Colonic mucosa (tissue), 4 donors: ENCODE measurements at regions not wholly inside any gene's neighbourhood (a gene's known extent, or its start where the extent isn't known, plus 50 kb on each side); places are given as distances from the start of the nearest gene placed in this dataset.

Experiments
- DNase-seq: peaks from one replicate; pipeline ENCODE4 v3.0.0-alpha.2; 2020
- H3K27ac ChIP-seq: fragments of 200-600 bp; one replicate; pipeline ENCODE4 v1.8.0; 2021
- H3K27me3 ChIP-seq: fragments of 200-600 bp; one replicate; pipeline ENCODE4 v1.8.0; 2021
- H3K36me3 ChIP-seq: fragments of 200-600 bp; one replicate; pipeline ENCODE4 v1.8.0; 2021
- H3K4me1 ChIP-seq: fragments of 200-600 bp; one replicate; pipeline ENCODE4 v1.8.0; 2021; ENCODE audit warnings: mild to moderate bottlenecking
- H3K4me3 ChIP-seq: fragments of 200-600 bp; one replicate; pipeline ENCODE4 v1.8.0; 2021
- H3K9ac ChIP-seq, 2 donors: one replicate each; pipeline ENCODE4 v1.7.0; 2013; ENCODE audit warnings: control low read depth in 2 of 2, low read depth in 2 of 2, low read length in 2 of 2
- H3K9me3 ChIP-seq: fragments of 200-600 bp; one replicate; pipeline ENCODE4 v1.8.0; 2021
- intact Hi-C: fragments of 100-400 bp; cut with DNase I; formaldehyde crosslinking; loops from one replicate; pipeline ENCODE4 v1.14.1; 2022
- TF ChIP-seq, protein P1 (sequence below): fragments of 200-600 bp; IDR thresholded peaks from one replicate; pipeline ENCODE4 v1.8.0; 2022; ENCODE audit warnings: antibody characterized with exemption, mild to moderate bottlenecking
- donor health status: healthy.
- donor health status: DM: no; HTN: no; CAD: no.
- donor health status: DM: no; HTN: no; CAD: no.

DNA sequence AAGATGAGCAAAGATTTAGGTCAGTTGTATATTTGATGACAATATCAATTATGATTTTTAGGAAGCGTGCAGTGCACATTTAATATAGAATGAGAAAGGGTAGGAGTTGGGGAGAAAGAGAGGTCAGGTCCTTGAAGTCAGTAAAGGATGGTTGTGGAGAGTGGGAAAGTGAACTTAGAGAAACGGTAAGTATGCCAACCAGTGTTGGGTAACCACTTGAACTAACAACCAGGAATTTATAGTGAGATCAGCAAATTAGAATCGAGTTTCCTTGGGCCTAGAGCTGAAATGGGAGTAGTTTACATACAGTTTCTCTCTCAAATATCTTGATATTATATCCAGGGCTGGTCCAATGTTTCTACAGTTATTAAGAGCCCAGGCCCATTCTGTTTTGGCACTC lies 188.5 kb upstream of the RBMS3 start:
- Histone ChIP-seq H3K36me3 (no peaks in the 10 kb centered on the region), H3K4me1 (no peaks in the 10 kb centered on the region), H3K27ac (no peak overlapping the region), H3K9me3 (no peaks in the 10 kb centered on the region), H3K9ac (no peak overlapping the region), H3K4me3 (no peak overlapping the region), H3K27me3 (no peaks in the 10 kb centered on the region)
- DNase-seq: no peak
- TF ChIP-seq, protein P1, sequence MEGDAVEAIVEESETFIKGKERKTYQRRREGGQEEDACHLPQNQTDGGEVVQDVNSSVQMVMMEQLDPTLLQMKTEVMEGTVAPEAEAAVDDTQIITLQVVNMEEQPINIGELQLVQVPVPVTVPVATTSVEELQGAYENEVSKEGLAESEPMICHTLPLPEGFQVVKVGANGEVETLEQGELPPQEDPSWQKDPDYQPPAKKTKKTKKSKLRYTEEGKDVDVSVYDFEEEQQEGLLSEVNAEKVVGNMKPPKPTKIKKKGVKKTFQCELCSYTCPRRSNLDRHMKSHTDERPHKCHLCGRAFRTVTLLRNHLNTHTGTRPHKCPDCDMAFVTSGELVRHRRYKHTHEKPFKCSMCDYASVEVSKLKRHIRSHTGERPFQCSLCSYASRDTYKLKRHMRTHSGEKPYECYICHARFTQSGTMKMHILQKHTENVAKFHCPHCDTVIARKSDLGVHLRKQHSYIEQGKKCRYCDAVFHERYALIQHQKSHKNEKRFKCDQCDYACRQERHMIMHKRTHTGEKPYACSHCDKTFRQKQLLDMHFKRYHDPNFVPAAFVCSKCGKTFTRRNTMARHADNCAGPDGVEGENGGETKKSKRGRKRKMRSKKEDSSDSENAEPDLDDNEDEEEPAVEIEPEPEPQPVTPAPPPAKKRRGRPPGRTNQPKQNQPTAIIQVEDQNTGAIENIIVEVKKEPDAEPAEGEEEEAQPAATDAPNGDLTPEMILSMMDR: no peak
- intact Hi-C loops: no loop called here

DNA sequence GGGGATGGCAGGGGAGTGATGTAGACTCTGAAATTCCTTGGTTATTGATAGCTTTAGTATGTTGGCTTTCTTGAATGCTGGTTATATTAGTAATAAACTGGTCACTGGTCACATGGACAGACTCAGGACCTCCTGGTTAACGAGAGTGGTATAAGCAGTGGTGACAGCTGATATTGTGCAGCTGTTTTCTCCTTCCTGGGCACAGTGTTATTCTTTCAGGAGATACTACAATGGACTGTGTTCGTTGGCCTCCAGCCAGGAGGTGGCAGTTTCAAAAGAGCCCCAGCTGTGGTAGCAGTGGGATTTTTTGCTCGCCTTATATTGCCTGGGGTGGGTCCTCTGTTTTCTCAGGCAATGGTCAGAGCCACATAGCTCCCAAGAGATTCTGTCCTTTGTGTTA lies 181.6 kb upstream of the RBMS3 start:
- intact Hi-C loops: no loop called here
- Histone ChIP-seq H3K27ac (no peak overlapping the region), H3K27me3 (no peaks in the 10 kb centered on the region), H3K4me1 (no peaks in the 10 kb centered on the region), H3K9me3 (no peaks in the 10 kb centered on the region), H3K4me3 (no peak overlapping the region), H3K9ac (no peak overlapping the region), H3K36me3 (no peaks in the 10 kb centered on the region)
- DNase-seq: no peak
- TF ChIP-seq, protein P1: no peak

DNA sequence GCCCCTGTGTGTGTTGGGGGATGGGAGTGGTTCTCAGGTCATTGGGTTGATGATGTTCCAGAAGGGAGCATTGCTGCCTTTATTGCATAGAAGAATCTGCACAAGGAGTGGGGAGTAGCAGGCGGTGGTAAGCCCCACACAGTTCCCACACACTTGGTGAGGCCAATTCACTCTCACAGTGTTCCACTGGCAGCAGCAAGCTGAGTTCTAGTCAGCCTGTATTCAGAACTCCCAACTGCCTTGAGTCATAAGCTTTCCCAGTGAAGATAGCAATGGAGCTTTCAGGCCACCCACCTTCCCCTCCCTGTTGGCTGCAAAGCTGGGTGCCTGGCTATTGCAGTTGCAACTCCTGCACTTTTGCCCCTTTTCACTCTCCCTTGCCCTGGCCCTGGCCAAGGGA lies 181.1 kb upstream of the RBMS3 start:
- no peak overlapping the region for H3K9ac ChIP-seq
- H3K36me3 ChIP-seq: no peaks in the 10 kb centered on the region
- TF ChIP-seq, protein P1: no peak
- no peaks in the 10 kb centered on the region for H3K9me3 ChIP-seq
- H3K27me3 ChIP-seq: no peaks in the 10 kb centered on the region
- no peak overlapping the region for H3K4me3 ChIP-seq
- H3K4me1 ChIP-seq: no peaks in the 10 kb centered on the region
- intact Hi-C loops: no loop called here
- no peak for DNase-seq
- H3K27ac ChIP-seq: no peak overlapping the region

DNA sequence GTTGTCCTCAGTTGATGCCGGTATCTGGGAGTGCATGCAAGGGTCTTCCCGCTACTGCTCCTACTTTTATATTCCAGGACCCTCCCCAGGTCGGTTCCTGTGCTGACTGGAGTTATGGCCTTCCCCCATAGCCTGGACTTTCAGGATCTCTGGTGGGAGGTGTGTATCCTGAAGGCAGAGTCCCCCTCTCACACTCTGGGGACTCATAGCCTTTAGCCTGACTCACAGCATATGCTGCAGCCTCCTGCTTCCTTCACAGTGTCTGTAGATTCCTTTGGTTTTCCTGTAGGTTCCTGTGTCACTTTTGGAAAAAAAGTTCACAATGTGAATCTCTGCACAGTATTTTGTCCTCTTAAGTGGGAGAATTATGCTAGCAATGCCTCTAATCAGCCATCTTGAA lies 180.6 kb upstream of the RBMS3 start:
- no peaks in the 10 kb centered on the region for H3K27me3 ChIP-seq
- no peaks in the 10 kb centered on the region for H3K36me3 ChIP-seq
- no peaks in the 10 kb centered on the region for H3K9me3 ChIP-seq
- TF ChIP-seq, protein P1: no peak
- H3K27ac ChIP-seq: no peak overlapping the region
- intact Hi-C loops: no loop called here
- H3K4me1 ChIP-seq: no peaks in the 10 kb centered on the region
- no peak overlapping the region for H3K4me3 ChIP-seq
- DNase-seq: no peak
- no peak overlapping the region for H3K9ac ChIP-seq

DNA sequence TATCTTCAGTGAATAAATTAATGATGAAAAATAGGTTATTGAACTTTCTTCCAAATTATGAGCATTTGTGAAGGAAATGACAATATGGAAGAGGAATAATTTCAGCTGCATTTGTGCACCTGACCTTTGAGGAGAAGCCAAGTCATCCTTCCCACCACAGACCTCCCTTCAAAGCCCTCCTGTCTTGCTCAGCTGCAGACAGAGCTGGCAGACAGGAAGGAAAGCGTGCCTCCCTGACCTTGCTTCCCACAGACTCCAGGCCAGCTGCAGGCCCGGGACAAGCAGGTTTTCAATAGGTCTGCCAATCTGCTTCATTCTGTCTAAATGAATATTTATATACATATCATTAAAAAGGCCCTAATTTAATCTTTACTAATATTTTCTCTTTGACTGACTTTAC lies 152.9 kb upstream of the RBMS3 start:
- H3K9me3 ChIP-seq: no peaks in the 10 kb centered on the region
- no peak for DNase-seq
- no peaks in the 10 kb centered on the region for H3K27me3 ChIP-seq
- H3K9ac ChIP-seq: no peak overlapping the region
- no peak overlapping the region for H3K4me3 ChIP-seq
- no peaks in the 10 kb centered on the region for H3K4me1 ChIP-seq
- intact Hi-C loops: no loop called here
- no peaks in the 10 kb centered on the region for H3K36me3 ChIP-seq
- H3K27ac ChIP-seq: no peak overlapping the region
- TF ChIP-seq, protein P1: no peak

DNA sequence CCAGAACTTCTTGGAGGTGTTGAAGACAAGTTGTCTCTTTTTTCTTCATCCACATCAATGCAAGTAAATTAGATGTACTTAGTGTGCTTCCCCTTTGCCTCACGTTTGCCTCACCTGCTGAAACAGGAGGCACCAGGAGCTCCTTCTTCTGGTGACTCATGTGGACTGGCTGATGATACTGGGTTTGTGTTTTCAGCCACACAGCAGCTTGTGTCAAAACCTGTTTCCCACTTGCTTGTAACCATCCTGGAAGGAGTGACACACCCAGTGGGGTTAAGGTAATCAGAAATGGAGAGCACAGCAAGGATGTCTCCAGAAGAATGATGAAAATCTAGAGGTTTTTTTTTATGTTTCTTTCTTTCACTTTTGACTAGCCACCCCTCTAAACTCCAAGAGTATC lies 143.3 kb upstream of the RBMS3 start:
- no peaks in the 10 kb centered on the region for H3K9me3 ChIP-seq
- TF ChIP-seq, protein P1: no peak
- no peak for DNase-seq
- no peak overlapping the region for H3K9ac ChIP-seq
- no peak overlapping the region for H3K27ac ChIP-seq
- H3K4me1 ChIP-seq: no peaks in the 10 kb centered on the region
- H3K4me3 ChIP-seq: no peak overlapping the region
- intact Hi-C loops: no loop called here
- no peaks in the 10 kb centered on the region for H3K36me3 ChIP-seq
- no peaks in the 10 kb centered on the region for H3K27me3 ChIP-seq
